Adrenal gland (tissue), 5 donors: ENCODE measurements at regions not wholly inside any gene's neighbourhood (a gene's known extent, or its start where the extent isn't known, plus 50 kb on each side); places are given as distances from the start of the nearest gene placed in this dataset.

Experiments used
- POLR2A ChIP-seq, 2 donors: fragments of 450-650 bp; IDR thresholded peaks; one replicate each; pipeline ENCODE4 v1.6.1; 2017; ENCODE audit warnings: antibody characterized with exemption in 2 of 2, mild to moderate bottlenecking in 2 of 2, moderate library complexity in 1 of 2
- TF ChIP-seq, protein P1 (sequence below), 6 experiments: fragments of 450-650 bp in 4 of 6; fragments of 200-600 bp in 2 of 6; sonication (generic) in 1 of 6; IDR thresholded peaks; 1 replicate in 5 of 6; 2 replicates in 1 of 6; pipeline versions ENCODE4 v1.5.1 to v1.8.0; 2016 to 2021; ENCODE audit warnings: antibody characterized with exemption in 6 of 6, mild to moderate bottlenecking in 2 of 6, moderate library complexity in 1 of 6
- donor health status: DM: no; HTN: no; CAD: no.

DNA sequence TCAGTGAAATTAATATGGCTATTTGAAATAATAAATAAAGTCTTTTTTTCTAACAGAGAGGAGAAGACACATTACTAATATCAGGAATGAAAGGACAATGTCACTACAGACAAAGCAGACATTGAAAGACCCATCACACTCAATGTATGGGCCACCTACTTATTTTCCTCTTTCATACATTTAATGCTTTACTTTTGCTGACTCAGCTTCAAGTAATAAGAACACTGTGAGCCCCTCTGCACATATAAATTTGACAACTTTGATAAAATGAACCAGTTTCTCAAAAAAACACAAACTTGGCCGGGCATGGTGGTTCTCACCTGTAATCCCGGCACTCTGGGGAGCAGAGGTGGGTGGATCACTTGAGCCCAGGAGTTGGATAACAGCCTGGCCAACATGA is 664.2 kb upstream of the COBL start:
- TF ChIP-seq, protein P1, sequence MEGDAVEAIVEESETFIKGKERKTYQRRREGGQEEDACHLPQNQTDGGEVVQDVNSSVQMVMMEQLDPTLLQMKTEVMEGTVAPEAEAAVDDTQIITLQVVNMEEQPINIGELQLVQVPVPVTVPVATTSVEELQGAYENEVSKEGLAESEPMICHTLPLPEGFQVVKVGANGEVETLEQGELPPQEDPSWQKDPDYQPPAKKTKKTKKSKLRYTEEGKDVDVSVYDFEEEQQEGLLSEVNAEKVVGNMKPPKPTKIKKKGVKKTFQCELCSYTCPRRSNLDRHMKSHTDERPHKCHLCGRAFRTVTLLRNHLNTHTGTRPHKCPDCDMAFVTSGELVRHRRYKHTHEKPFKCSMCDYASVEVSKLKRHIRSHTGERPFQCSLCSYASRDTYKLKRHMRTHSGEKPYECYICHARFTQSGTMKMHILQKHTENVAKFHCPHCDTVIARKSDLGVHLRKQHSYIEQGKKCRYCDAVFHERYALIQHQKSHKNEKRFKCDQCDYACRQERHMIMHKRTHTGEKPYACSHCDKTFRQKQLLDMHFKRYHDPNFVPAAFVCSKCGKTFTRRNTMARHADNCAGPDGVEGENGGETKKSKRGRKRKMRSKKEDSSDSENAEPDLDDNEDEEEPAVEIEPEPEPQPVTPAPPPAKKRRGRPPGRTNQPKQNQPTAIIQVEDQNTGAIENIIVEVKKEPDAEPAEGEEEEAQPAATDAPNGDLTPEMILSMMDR (IDR thresholded peaks at IDR 0.05), result no peak
- no peak for TF ChIP-seq POLR2A (IDR thresholded peaks at IDR 0.05)
